GM12878 (cell line): ENCODE measurements at regions not wholly inside any gene's neighbourhood (a gene's known extent, or its start where the extent isn't known, plus 50 kb on each side); places are given as distances from the start of the nearest gene placed in this dataset.

ENCODE experiments used
- CBX5 ChIP-seq: sonication (generic); IDR thresholded peaks from 2 replicates; pipeline ENCODE4 v1.6.1; 2016; ENCODE audit warnings: low read depth, moderate library complexity, mild to moderate bottlenecking, inconsistent platforms
- CREB1 ChIP-seq: IDR thresholded peaks from 2 replicates; pipeline ENCODE4 v1.6.1; 2012; ENCODE audit warnings: low read depth, mild to moderate bottlenecking, inconsistent platforms
- EZH2 ChIP-seq: IDR thresholded peaks from 2 replicates; pipeline ENCODE4 v1.6.1; 2012; ENCODE audit warnings: low read depth, mild to moderate bottlenecking, control low read depth, inconsistent platforms, low read length, borderline replicate concordance; ENCODE audit not compliant: control insufficient read depth
- GABPA ChIP-seq: IDR thresholded peaks from 2 replicates; pipeline ENCODE4 v1.6.1; 2014; ENCODE audit warnings: antibody characterized with exemption, low read depth, mild to moderate bottlenecking, inconsistent platforms
- MEF2B ChIP-seq: fragments of 450-650 bp; IDR thresholded peaks from 2 replicates; pipeline ENCODE4 v1.6.1; 2018; ENCODE audit warnings: mild to moderate bottlenecking, moderate library complexity; ENCODE audit not compliant: partially characterized antibody, poor library complexity, severe bottlenecking
- MXI1 ChIP-seq: fragments of 150-350 bp; IDR thresholded peaks from 2 replicates; pipeline ENCODE4 v1.6.1; 2011; ENCODE audit warnings: low read depth, mild to moderate bottlenecking, inconsistent platforms, low read length, improper control_type of control experiment
- SP1 ChIP-seq: IDR thresholded peaks from one replicate; pipeline ENCODE4 v1.6.1; 2011; ENCODE audit warnings: low read depth, low read length
- TCF7 ChIP-seq: IDR thresholded peaks from 2 replicates; pipeline ENCODE4 v1.6.1; 2014; ENCODE audit warnings: antibody characterized with exemption, borderline replicate concordance
- TF ChIP-seq, protein P1 (sequence below): fragments of 450-650 bp; IDR thresholded peaks from 2 replicates; pipeline ENCODE4 v1.6.1; 2017; ENCODE audit warnings: antibody characterized with exemption, mild to moderate bottlenecking, moderate library complexity
- TF ChIP-seq, protein P2 (sequence below): IDR thresholded peaks from 2 replicates; pipeline ENCODE4 v1.6.1; 2012; ENCODE audit warnings: mild to moderate bottlenecking, low read depth, low read length
- TF ChIP-seq, protein P3 (sequence below): fragments of 450-650 bp; IDR thresholded peaks from 2 replicates; pipeline ENCODE4 v1.6.1; 2017; ENCODE audit warnings: mild to moderate bottlenecking, low read depth, inconsistent platforms; ENCODE audit not compliant: poor library complexity, severe bottlenecking
- TF ChIP-seq, protein P4 (sequence below): IDR thresholded peaks from 2 replicates; pipeline ENCODE4 v1.6.1; 2012; ENCODE audit warnings: low read depth, low read length, improper control_type of control experiment

DNA sequence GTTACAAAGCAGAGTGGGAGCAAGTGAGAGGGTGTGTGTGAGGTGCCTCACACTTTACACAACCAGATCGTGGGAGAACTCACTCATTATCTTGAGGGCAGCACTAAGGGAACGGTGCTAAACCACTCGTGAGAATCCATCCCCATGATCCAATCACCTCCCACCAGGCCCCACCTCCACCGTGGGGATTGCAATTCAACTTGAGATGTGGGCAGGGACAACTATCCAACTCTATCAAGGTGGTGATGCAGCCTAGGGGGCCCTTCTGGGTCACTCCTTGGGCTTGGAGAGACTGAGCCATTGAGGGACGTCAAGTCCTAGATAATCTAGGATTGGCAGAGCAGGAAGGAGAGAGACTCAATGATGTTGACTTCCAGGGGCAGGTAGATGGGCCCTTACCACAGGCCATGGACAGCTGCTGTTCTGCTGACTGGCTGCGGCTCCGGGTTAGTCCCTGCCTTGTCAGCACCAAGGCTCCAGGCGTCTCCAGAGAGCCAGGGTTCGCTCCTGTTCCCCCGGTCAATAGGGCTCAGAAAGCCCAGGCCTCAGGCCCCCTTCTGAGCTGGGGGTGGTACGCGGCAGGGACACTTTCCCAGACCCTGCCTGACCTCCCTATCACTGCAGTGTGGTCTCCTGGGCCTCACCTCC is 193.2 kb upstream of the HS6ST1 start:
- TF ChIP-seq EZH2 (no peak), GABPA (no peak), SP1 (no peak), CREB1 (no peak), CBX5 (no peak), MXI1 (no peak), MEF2B (no peak), TCF7 (no peak)
- TF ChIP-seq, protein P1, sequence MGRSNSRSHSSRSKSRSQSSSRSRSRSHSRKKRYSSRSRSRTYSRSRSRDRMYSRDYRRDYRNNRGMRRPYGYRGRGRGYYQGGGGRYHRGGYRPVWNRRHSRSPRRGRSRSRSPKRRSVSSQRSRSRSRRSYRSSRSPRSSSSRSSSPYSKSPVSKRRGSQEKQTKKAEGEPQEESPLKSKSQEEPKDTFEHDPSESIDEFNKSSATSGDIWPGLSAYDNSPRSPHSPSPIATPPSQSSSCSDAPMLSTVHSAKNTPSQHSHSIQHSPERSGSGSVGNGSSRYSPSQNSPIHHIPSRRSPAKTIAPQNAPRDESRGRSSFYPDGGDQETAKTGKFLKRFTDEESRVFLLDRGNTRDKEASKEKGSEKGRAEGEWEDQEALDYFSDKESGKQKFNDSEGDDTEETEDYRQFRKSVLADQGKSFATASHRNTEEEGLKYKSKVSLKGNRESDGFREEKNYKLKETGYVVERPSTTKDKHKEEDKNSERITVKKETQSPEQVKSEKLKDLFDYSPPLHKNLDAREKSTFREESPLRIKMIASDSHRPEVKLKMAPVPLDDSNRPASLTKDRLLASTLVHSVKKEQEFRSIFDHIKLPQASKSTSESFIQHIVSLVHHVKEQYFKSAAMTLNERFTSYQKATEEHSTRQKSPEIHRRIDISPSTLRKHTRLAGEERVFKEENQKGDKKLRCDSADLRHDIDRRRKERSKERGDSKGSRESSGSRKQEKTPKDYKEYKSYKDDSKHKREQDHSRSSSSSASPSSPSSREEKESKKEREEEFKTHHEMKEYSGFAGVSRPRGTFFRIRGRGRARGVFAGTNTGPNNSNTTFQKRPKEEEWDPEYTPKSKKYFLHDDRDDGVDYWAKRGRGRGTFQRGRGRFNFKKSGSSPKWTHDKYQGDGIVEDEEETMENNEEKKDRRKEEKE: no peak
- TF ChIP-seq, protein P2, sequence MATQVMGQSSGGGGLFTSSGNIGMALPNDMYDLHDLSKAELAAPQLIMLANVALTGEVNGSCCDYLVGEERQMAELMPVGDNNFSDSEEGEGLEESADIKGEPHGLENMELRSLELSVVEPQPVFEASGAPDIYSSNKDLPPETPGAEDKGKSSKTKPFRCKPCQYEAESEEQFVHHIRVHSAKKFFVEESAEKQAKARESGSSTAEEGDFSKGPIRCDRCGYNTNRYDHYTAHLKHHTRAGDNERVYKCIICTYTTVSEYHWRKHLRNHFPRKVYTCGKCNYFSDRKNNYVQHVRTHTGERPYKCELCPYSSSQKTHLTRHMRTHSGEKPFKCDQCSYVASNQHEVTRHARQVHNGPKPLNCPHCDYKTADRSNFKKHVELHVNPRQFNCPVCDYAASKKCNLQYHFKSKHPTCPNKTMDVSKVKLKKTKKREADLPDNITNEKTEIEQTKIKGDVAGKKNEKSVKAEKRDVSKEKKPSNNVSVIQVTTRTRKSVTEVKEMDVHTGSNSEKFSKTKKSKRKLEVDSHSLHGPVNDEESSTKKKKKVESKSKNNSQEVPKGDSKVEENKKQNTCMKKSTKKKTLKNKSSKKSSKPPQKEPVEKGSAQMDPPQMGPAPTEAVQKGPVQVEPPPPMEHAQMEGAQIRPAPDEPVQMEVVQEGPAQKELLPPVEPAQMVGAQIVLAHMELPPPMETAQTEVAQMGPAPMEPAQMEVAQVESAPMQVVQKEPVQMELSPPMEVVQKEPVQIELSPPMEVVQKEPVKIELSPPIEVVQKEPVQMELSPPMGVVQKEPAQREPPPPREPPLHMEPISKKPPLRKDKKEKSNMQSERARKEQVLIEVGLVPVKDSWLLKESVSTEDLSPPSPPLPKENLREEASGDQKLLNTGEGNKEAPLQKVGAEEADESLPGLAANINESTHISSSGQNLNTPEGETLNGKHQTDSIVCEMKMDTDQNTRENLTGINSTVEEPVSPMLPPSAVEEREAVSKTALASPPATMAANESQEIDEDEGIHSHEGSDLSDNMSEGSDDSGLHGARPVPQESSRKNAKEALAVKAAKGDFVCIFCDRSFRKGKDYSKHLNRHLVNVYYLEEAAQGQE: no peak
- TF ChIP-seq, protein P3, sequence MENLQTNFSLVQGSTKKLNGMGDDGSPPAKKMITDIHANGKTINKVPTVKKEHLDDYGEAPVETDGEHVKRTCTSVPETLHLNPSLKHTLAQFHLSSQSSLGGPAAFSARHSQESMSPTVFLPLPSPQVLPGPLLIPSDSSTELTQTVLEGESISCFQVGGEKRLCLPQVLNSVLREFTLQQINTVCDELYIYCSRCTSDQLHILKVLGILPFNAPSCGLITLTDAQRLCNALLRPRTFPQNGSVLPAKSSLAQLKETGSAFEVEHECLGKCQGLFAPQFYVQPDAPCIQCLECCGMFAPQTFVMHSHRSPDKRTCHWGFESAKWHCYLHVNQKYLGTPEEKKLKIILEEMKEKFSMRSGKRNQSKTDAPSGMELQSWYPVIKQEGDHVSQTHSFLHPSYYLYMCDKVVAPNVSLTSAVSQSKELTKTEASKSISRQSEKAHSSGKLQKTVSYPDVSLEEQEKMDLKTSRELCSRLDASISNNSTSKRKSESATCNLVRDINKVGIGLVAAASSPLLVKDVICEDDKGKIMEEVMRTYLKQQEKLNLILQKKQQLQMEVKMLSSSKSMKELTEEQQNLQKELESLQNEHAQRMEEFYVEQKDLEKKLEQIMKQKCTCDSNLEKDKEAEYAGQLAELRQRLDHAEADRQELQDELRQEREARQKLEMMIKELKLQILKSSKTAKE: no peak
- TF ChIP-seq, protein P4, sequence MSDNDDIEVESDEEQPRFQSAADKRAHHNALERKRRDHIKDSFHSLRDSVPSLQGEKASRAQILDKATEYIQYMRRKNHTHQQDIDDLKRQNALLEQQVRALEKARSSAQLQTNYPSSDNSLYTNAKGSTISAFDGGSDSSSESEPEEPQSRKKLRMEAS: no peak
